Neural progenitor cell (in vitro differentiated cells): ENCODE measurements at regions not wholly inside any gene's neighbourhood (a gene's known extent, or its start where the extent isn't known, plus 50 kb on each side); places are given as distances from the start of the nearest gene placed in this dataset.

ENCODE experiments used
- CTCF ChIP-seq: fragments of 200-600 bp; sonication (generic); IDR thresholded peaks from 2 replicates; pipeline ENCODE4 v1.5.1; 2017; ENCODE audit warnings: antibody characterized with exemption, mild to moderate bottlenecking
- EZH2phosphoT487 ChIP-seq: fragments of 200-600 bp; sonication (generic); IDR thresholded peaks from 2 replicates; pipeline ENCODE4 v1.6.1; 2017; ENCODE audit warnings: antibody characterized with exemption

GRCh38 chr4:100954046-100954445 is 393.3 kb downstream of the PPP3CA start:
- TF ChIP-seq CTCF = no peak
- no peak for TF ChIP-seq EZH2phosphoT487
